ENCODE measurements at regions not wholly inside any gene's neighbourhood (a gene's known extent, or its start where the extent isn't known, plus 50 kb on each side); places are given as distances from the start of the nearest gene placed in this dataset.

- DNase-seq (ENCODE audit: low read depth) = no peak
- H3K4me3 ChIP-seq (ENCODE audit: low read depth, low read length) = no peak overlapping the region
- no peak for TF ChIP-seq CTCF (conservative IDR thresholded peaks at IDR 0.05; ENCODE audit: low read depth, low read length)
Observed at GRCh38 chr13:34879851-34880250, 62.2 kb upstream of the NBEA start.

- TF ChIP-seq CTCF (conservative IDR thresholded peaks at IDR 0.05; ENCODE audit: low read depth, low read length) = no peak
- DNase-seq (ENCODE audit: low read depth) = no peak
- H3K4me3 ChIP-seq (ENCODE audit: low read depth, low read length) = no peak overlapping the region
Observed at GRCh38 chr13:34881494-34881893, 60.6 kb upstream of the NBEA start.

GRCh38 chr13:34883396-34883795 lies 58.7 kb upstream of the NBEA start:
- DNase-seq (ENCODE audit: low read depth) = no peak
- no peak for TF ChIP-seq CTCF (conservative IDR thresholded peaks at IDR 0.05; ENCODE audit: low read depth, low read length)
- H3K4me3 ChIP-seq (ENCODE audit: low read depth, low read length) = no peak overlapping the region

- TF ChIP-seq CTCF (conservative IDR thresholded peaks at IDR 0.05; ENCODE audit: low read depth, low read length) = no peak
- no peak overlapping the region for H3K4me3 ChIP-seq (ENCODE audit: low read depth, low read length)
- no peak for DNase-seq (ENCODE audit: low read depth)
Observed at GRCh38 chr13:34884366-34884765, 57.7 kb upstream of the NBEA start.

GRCh38 chr13:34886121-34886875 lies 55.8 kb upstream of the NBEA start:
- H3K4me3 ChIP-seq (ENCODE audit: low read depth, low read length) = no peak overlapping the region
- no peak for DNase-seq (ENCODE audit: low read depth)
- TF ChIP-seq CTCF (conservative IDR thresholded peaks at IDR 0.05; ENCODE audit: low read depth, low read length) = no peak

GRCh38 chr13:34886987-34887386 lies 55.1 kb upstream of the NBEA start:
- no peak for DNase-seq (ENCODE audit: low read depth)
- no peak for TF ChIP-seq CTCF (conservative IDR thresholded peaks at IDR 0.05; ENCODE audit: low read depth, low read length)
- H3K4me3 ChIP-seq (ENCODE audit: low read depth, low read length) = no peak overlapping the region

All from choroid plexus epithelial cell (primary cell).